CD14-positive monocyte (primary cell): ENCODE measurements at regions not wholly inside any gene's neighbourhood (a gene's known extent, or its start where the extent isn't known, plus 50 kb on each side); places are given as distances from the start of the nearest gene placed in this dataset.

Source experiments
- DNase-seq, 3 donors: peaks; one replicate each; pipeline ENCODE4 v3.0.0-alpha.2; 2011 to 2022
- H2AFZ ChIP-seq: 2 replicates; pipeline ENCODE4 v1.6.0; 2012; ENCODE audit warnings: mild to moderate bottlenecking, low read depth, low read length, inconsistent platforms; ENCODE audit not compliant: insufficient read depth, poor library complexity, severe bottlenecking
- H3K27ac ChIP-seq, 2 donors: 1 replicate in 1 of 2; 2 replicates in 1 of 2; pipeline ENCODE4 v1.5.1; 2012 to 2013; ENCODE audit warnings: low read length in 2 of 2, control low read depth in 1 of 2, inconsistent platforms in 1 of 2, low read depth in 1 of 2, mild to moderate bottlenecking in 1 of 2
- H3K27me3 ChIP-seq, 2 donors: one replicate each; pipeline versions ENCODE4 v1.6.0 to v1.6.1; 2011 to 2013; ENCODE audit warnings: low read length in 2 of 2; ENCODE audit not compliant: control insufficient read depth in 2 of 2, insufficient read depth in 2 of 2
- H3K36me3 ChIP-seq, 2 donors: replicated peaks in 1 of 2; 1 replicate in 1 of 2; 2 replicates in 1 of 2; pipeline versions ENCODE4 v1.5.1 to v1.6.1; 2012 to 2013; ENCODE audit warnings: low read length in 2 of 2, control low read depth in 1 of 2, inconsistent platforms in 1 of 2, mild to moderate bottlenecking in 1 of 2; ENCODE audit not compliant: insufficient read depth in 2 of 2, control insufficient read depth in 1 of 2
- H3K4me1 ChIP-seq, 2 donors: 1 replicate in 1 of 2; 2 replicates in 1 of 2; pipeline versions ENCODE4 v1.5.1 to v1.6.1; 2012 to 2013; ENCODE audit warnings: low read length in 2 of 2, control low read depth in 1 of 2, inconsistent platforms in 1 of 2, mild to moderate bottlenecking in 1 of 2, moderate library complexity in 1 of 2; ENCODE audit not compliant: insufficient read depth in 2 of 2, control insufficient read depth in 1 of 2
- H3K4me2 ChIP-seq: replicated peaks from 2 replicates; pipeline ENCODE3; 2012; ENCODE audit warnings: low read length, moderate library complexity, mild to moderate bottlenecking; ENCODE audit not compliant: poor library complexity, severe bottlenecking; ENCODE audit errors: extremely low read depth
- H3K4me3 ChIP-seq, 3 experiments: fragments of 200-600 bp in 1 of 3; sonication (generic) in 1 of 3; replicated peaks in 1 of 3; 1 replicate in 2 of 3; 2 replicates in 1 of 3; pipeline ENCODE4 v1.5.1; 2011 to 2013; ENCODE audit warnings: low read length in 3 of 3, mild to moderate bottlenecking in 3 of 3, control low read depth in 2 of 3, low read depth in 2 of 3, inconsistent platforms in 1 of 3, moderate library complexity in 1 of 3
- H3K79me2 ChIP-seq: 2 replicates; pipeline ENCODE4 v1.6.0; 2012; ENCODE audit warnings: mild to moderate bottlenecking, control low read depth, inconsistent platforms, low read length, moderate library complexity; ENCODE audit not compliant: insufficient read depth
- H3K9ac ChIP-seq: 2 replicates; pipeline ENCODE4 v1.6.0; 2017; ENCODE audit warnings: low read length, mild to moderate bottlenecking; ENCODE audit not compliant: insufficient read depth, poor library complexity, severe bottlenecking
- H3K9me3 ChIP-seq, 2 donors: replicated peaks in 1 of 2; 1 replicate in 1 of 2; 2 replicates in 1 of 2; pipeline versions ENCODE4 v1.5.1 to v1.6.1; 2012 to 2013; ENCODE audit warnings: low read length in 2 of 2, control low read depth in 1 of 2; ENCODE audit not compliant: control insufficient read depth in 1 of 2, insufficient read depth in 1 of 2
- H4K20me1 ChIP-seq: 2 replicates; pipeline ENCODE4 v1.6.0; 2012; ENCODE audit warnings: mild to moderate bottlenecking, low read length, control low read depth, moderate library complexity; ENCODE audit not compliant: insufficient read depth
- H3K27ac Mint-ChIP-seq, 7 donors: one replicate each; pipeline ENCODE4 v1.8.0; 2020; ENCODE audit warnings: mild to moderate bottlenecking in 7 of 7, mixed read lengths in 7 of 7, moderate library complexity in 6 of 7, inconsistent platforms in 2 of 7
- H3K27me3 Mint-ChIP-seq, 3 donors: one replicate each; pipeline ENCODE4 v1.8.0; 2021 to 2022; ENCODE audit warnings: low read depth in 3 of 3, mild to moderate bottlenecking in 3 of 3, mixed read lengths in 3 of 3, moderate library complexity in 3 of 3, inconsistent platforms in 1 of 3
- H3K36me3 Mint-ChIP-seq, 2 donors: one replicate each; pipeline ENCODE4 v1.8.0; 2020; ENCODE audit warnings: mixed read lengths in 2 of 2, inconsistent platforms in 1 of 2, mild to moderate bottlenecking in 1 of 2
- H3K4me1 Mint-ChIP-seq: one replicate; pipeline ENCODE4 v1.8.0; 2020; ENCODE audit warnings: mild to moderate bottlenecking, mixed read lengths
- H3K4me3 Mint-ChIP-seq, 2 donors: one replicate each; pipeline ENCODE4 v1.8.0; 2020; ENCODE audit warnings: mild to moderate bottlenecking in 2 of 2, mixed read lengths in 2 of 2, moderate library complexity in 1 of 2
- H3K9me3 Mint-ChIP-seq, 7 donors: one replicate each; pipeline ENCODE4 v1.8.0; 2020 to 2022; ENCODE audit warnings: mixed read lengths in 7 of 7, mild to moderate bottlenecking in 6 of 7, moderate library complexity in 6 of 7, inconsistent platforms in 2 of 7
- CTCF ChIP-seq: fragments of 200-600 bp; IDR thresholded peaks from one replicate; pipeline ENCODE4 v1.8.0; 2022; ENCODE audit warnings: antibody characterized with exemption, mild to moderate bottlenecking
- WGBS: methylation state at CpG from one replicate; pipeline ENCODE4 v1.1.5; 2013; ENCODE audit warnings: missing lambda C conversion rate; ENCODE audit not compliant: insufficient coverage; 5-methylcytosine and 5-hydroxymethylcytosine counted together
- intact Hi-C, 2 donors: fragments of 100-400 bp; cut with micrococcal nuclease; formaldehyde crosslinking; loops; one replicate each; pipeline versions ENCODE4 v1.15.0 to v1.15.1; 2023

- Mint-ChIP-seq H3K27me3 (peaks cover 0 to 7% (median 2%) of the 10 kb centered on the region in 3 donors), H3K36me3 (no peaks in the 10 kb centered on the region), H3K27ac (no peak overlapping the region), H3K4me1 (no peaks in the 10 kb centered on the region), H3K4me3 (no peak overlapping the region), H3K9me3 (peaks cover 0 to 4% (median 2%) of the 10 kb centered on the region in 7 donors)
- Histone ChIP-seq H3K4me3 (no peak overlapping the region), H3K36me3 (no peaks in the 10 kb centered on the region), H2AFZ (no peak overlapping the region), H3K79me2 (no peaks in the 10 kb centered on the region), H4K20me1 (no peaks in the 10 kb centered on the region), H3K27me3 (no peaks in the 10 kb centered on the region), H3K9ac (no peak overlapping the region), H3K4me2 (no peak overlapping the region), H3K9me3 (no peaks in the 10 kb centered on the region), H3K27ac (no peak overlapping the region), H3K4me1 (no peaks in the 10 kb centered on the region)
- no peak for DNase-seq
- WGBS = 100% methylated on average over 2 of the region's 6 CpGs
- TF ChIP-seq CTCF = no peak
- intact Hi-C loops = no loop called here
Measured at GRCh38 chr6:21420926-21421325, 172.6 kb upstream of the SOX4 start.

GRCh38 chr6:21423106-21423854 is 170.3 kb upstream of the SOX4 start:
- no peaks in the 10 kb centered on the region for H3K36me3 Mint-ChIP-seq
- Histone ChIP-seq H3K36me3 (no peaks in the 10 kb centered on the region), H3K9me3 (peaks cover 0 to 3% of the 10 kb centered on the region in 2 donors), H3K4me1 (no peaks in the 10 kb centered on the region), H3K4me2 (no peak overlapping the region), H3K4me3 (no peak overlapping the region), H4K20me1 (no peaks in the 10 kb centered on the region), H3K27me3 (no peaks in the 10 kb centered on the region), H3K9ac (no peak overlapping the region), H2AFZ (no peak overlapping the region), H3K27ac (no peak overlapping the region), H3K79me2 (no peaks in the 10 kb centered on the region)
- no peak for TF ChIP-seq CTCF
- no peak for DNase-seq
- H3K27me3 Mint-ChIP-seq = peaks cover 0 to 9% (median 2%) of the 10 kb centered on the region in 3 donors
- intact Hi-C loops = no loop called here
- H3K4me3 Mint-ChIP-seq = no peak overlapping the region
- WGBS = 95% methylated on average over 14 of the region's 21 CpGs
- no peaks in the 10 kb centered on the region for H3K4me1 Mint-ChIP-seq
- peaks cover 2 to 9% (median 6%) of the 10 kb centered on the region in 7 donors for H3K9me3 Mint-ChIP-seq
- no peak overlapping the region for H3K27ac Mint-ChIP-seq
